Neural crest cell (in vitro differentiated cells): ENCODE measurements at regions not wholly inside any gene's neighbourhood (a gene's known extent, or its start where the extent isn't known, plus 50 kb on each side); places are given as distances from the start of the nearest gene placed in this dataset.

ENCODE experiments used
- DNase-seq: peaks from one replicate; pipeline ENCODE4 v3.0.0; 2021; ENCODE audit warnings: low read depth, mixed read lengths, low spot score
- H3K27ac Mint-ChIP-seq: one replicate; pipeline ENCODE4 v1.8.0; 2021; ENCODE audit warnings: mild to moderate bottlenecking, mixed read lengths; ENCODE audit not compliant: unreplicated experiment
- H3K27me3 Mint-ChIP-seq: 2 replicates; pipeline ENCODE4 v1.8.0; 2021; ENCODE audit warnings: low read depth, mild to moderate bottlenecking, mixed read lengths
- H3K36me3 Mint-ChIP-seq: 2 replicates; pipeline ENCODE4 v1.8.0; 2021; ENCODE audit warnings: low read depth, mild to moderate bottlenecking, mixed read lengths
- H3K4me1 Mint-ChIP-seq: 2 replicates; pipeline ENCODE4 v1.8.0; 2021; ENCODE audit warnings: mixed read lengths
- H3K4me3 Mint-ChIP-seq: one replicate; pipeline ENCODE4 v1.8.0; 2021; ENCODE audit warnings: mild to moderate bottlenecking, mixed read lengths
- H3K9me3 Mint-ChIP-seq: 2 replicates; pipeline ENCODE4 v1.8.0; 2021; ENCODE audit warnings: mixed read lengths
- TF ChIP-seq, protein P1 (sequence below): fragments of 200-600 bp; sonication (generic); conservative IDR thresholded peaks from 2 replicates; pipeline ENCODE4 v1.5.0; 2021; ENCODE audit warnings: antibody characterized with exemption, mild to moderate bottlenecking

DNA sequence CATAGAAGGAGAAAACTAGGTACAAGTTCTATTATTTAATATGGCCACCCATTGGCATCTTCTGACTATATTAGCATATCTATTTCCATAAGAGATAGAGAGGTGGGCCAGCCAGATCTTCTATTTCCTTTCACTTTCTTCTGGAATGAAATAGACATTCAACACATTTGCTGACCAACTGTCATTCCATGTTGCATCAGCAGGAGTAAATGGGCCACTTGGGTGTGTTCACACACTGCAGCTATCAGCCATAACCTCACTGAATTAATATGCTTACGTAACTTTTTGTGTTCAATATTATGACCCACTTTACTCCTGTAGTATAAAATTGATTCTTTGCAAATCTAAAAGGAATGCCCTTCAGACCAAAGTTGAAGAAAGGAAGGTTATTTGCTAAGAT lies 106.2 kb upstream of the LGR5 start:
- DNase-seq, result no peak
- TF ChIP-seq, protein P1, sequence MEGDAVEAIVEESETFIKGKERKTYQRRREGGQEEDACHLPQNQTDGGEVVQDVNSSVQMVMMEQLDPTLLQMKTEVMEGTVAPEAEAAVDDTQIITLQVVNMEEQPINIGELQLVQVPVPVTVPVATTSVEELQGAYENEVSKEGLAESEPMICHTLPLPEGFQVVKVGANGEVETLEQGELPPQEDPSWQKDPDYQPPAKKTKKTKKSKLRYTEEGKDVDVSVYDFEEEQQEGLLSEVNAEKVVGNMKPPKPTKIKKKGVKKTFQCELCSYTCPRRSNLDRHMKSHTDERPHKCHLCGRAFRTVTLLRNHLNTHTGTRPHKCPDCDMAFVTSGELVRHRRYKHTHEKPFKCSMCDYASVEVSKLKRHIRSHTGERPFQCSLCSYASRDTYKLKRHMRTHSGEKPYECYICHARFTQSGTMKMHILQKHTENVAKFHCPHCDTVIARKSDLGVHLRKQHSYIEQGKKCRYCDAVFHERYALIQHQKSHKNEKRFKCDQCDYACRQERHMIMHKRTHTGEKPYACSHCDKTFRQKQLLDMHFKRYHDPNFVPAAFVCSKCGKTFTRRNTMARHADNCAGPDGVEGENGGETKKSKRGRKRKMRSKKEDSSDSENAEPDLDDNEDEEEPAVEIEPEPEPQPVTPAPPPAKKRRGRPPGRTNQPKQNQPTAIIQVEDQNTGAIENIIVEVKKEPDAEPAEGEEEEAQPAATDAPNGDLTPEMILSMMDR, result no peak
- Mint-ChIP-seq H3K4me3 (no peak overlapping the region), H3K27me3 (no peaks in the 10 kb centered on the region), H3K27ac (no peak overlapping the region), H3K36me3 (no peaks in the 10 kb centered on the region), H3K4me1 (no peaks in the 10 kb centered on the region), H3K9me3 (peaks cover 5% of the 10 kb centered on the region)

- TF ChIP-seq, protein P1, result no peak
- Mint-ChIP-seq H3K9me3 (peaks cover 2% of the 10 kb centered on the region), H3K27me3 (no peaks in the 10 kb centered on the region), H3K4me3 (no peak overlapping the region), H3K36me3 (no peaks in the 10 kb centered on the region), H3K27ac (no peak overlapping the region), H3K4me1 (no peaks in the 10 kb centered on the region)
- no peak for DNase-seq
These were observed 109.6 kb upstream of the LGR5 start for GRCh38 chr12:71329956-71330355.

GRCh38 chr12:71321531-71321930 lies 118.1 kb upstream of the LGR5 start:
- Mint-ChIP-seq H3K36me3 (peaks cover 22% of the 10 kb centered on the region), H3K4me1 (no peaks in the 10 kb centered on the region), H3K27ac (no peak overlapping the region), H3K9me3 (peaks cover 24% of the 10 kb centered on the region), H3K4me3 (no peak overlapping the region), H3K27me3 (no peaks in the 10 kb centered on the region)
- DNase-seq, result no peak
- TF ChIP-seq, protein P1, result no peak

GRCh38 chr12:71321130-71321529 lies 118.5 kb upstream of the LGR5 start:
- Mint-ChIP-seq H3K4me1 (no peaks in the 10 kb centered on the region), H3K9me3 (peaks cover 24% of the 10 kb centered on the region), H3K27ac (no peak overlapping the region), H3K4me3 (no peak overlapping the region), H3K27me3 (no peaks in the 10 kb centered on the region), H3K36me3 (peaks cover 22% of the 10 kb centered on the region)
- DNase-seq, result no peak
- TF ChIP-seq, protein P1, result no peak

GRCh38 chr12:71315328-71315985 lies 124.1 kb upstream of the LGR5 start:
- H3K27me3 Mint-ChIP-seq, result no peaks in the 10 kb centered on the region
- peaks cover 6% of the 10 kb centered on the region for H3K9me3 Mint-ChIP-seq
- TF ChIP-seq, protein P1, result no peak
- no peak overlapping the region for H3K27ac Mint-ChIP-seq
- peaks cover 7% of the 10 kb centered on the region for H3K36me3 Mint-ChIP-seq
- DNase-seq, result no peak
- peaks cover 13% of the 10 kb centered on the region for H3K4me1 Mint-ChIP-seq
- H3K4me3 Mint-ChIP-seq, result no peak overlapping the region
